T-cell (primary cell): ENCODE measurements at regions not wholly inside any gene's neighbourhood (a gene's known extent, or its start where the extent isn't known, plus 50 kb on each side); places are given as distances from the start of the nearest gene placed in this dataset.

Experiments
- ATAC-seq, 4 experiments: fragments of 200-7000 bp in 3 of 4; fragments of 150-1000 bp in 1 of 4; cut with Tn5 transposase; replicated peaks in 1 of 4; 1 replicate in 3 of 4; 2 replicates in 1 of 4; pipeline ENCODE4 v1.10.0; 2021; ENCODE audit warnings: moderate library complexity in 3 of 4, mild to moderate bottlenecking in 2 of 4, moderate number of reproducible peaks in 1 of 4
- CTCF ChIA-PET, 2 donors: fragments of 300-600 bp; sonication (Branson Sonifier 250); formaldehyde crosslinking; loops; one replicate each; lab custom pipeline; 2022; ENCODE audit warnings: antibody characterized with exemption in 2 of 2; lab: Charles Lee
- POLR2A ChIA-PET, 2 donors: fragments of 300-600 bp; sonication (Branson Sonifier 250); formaldehyde crosslinking; loops; one replicate each; lab custom pipeline; 2022; ENCODE audit warnings: antibody characterized with exemption in 2 of 2; lab: Charles Lee
- DNase-seq, 35 experiments: peaks; one replicate each; pipeline versions ENCODE4 v3.0.0 to v3.0.0-alpha.2; 2013 to 2023
- H3K27ac ChIP-seq: one replicate; pipeline ENCODE4 v1.5.1; 2013; ENCODE audit warnings: low read length
- H3K27me3 ChIP-seq, 2 experiments: replicated peaks in 1 of 2; 1 replicate in 1 of 2; 2 replicates in 1 of 2; pipeline versions ENCODE4 v1.6.1 to v1.7.0; 2013; ENCODE audit warnings: low read length in 1 of 2, mixed read lengths in 1 of 2; ENCODE audit not compliant: control insufficient read depth in 2 of 2, insufficient read depth in 2 of 2; ENCODE audit errors: extremely low read depth in 1 of 2
- H3K36me3 ChIP-seq, 2 donors: 1 replicate in 1 of 2; 2 replicates in 1 of 2; pipeline versions ENCODE4 v1.6.1 to v1.7.0; 2013; ENCODE audit warnings: low read length in 1 of 2; ENCODE audit not compliant: control insufficient read depth in 2 of 2, insufficient read depth in 1 of 2; ENCODE audit errors: extremely low read depth in 1 of 2
- H3K4me1 ChIP-seq, 2 experiments: 1 replicate in 1 of 2; 2 replicates in 1 of 2; pipeline versions ENCODE4 v1.6.1 to v1.7.0; 2013; ENCODE audit warnings: low read length in 2 of 2, mixed read lengths in 1 of 2; ENCODE audit not compliant: insufficient read depth in 2 of 2, control insufficient read depth in 1 of 2; ENCODE audit errors: extremely low read depth in 1 of 2
- H3K4me3 ChIP-seq, 2 donors: 1 replicate in 1 of 2; 2 replicates in 1 of 2; pipeline versions ENCODE4 v1.5.1 to v1.7.0; 2013; ENCODE audit warnings: mild to moderate bottlenecking in 2 of 2, low read length in 1 of 2, moderate library complexity in 1 of 2; ENCODE audit not compliant: control insufficient read depth in 1 of 2; ENCODE audit errors: extremely low read depth in 1 of 2
- H3K9me3 ChIP-seq: 2 replicates; pipeline ENCODE4 v1.7.0; 2013
- H3K27ac Mint-ChIP-seq, 2 donors: one replicate each; pipeline ENCODE4 v1.8.0; 2020 to 2021; ENCODE audit warnings: mild to moderate bottlenecking in 2 of 2, mixed read lengths in 2 of 2
- H3K27me3 Mint-ChIP-seq, 2 donors: one replicate each; pipeline ENCODE4 v1.8.0; 2021 to 2022; ENCODE audit warnings: mixed read lengths in 2 of 2
- H3K36me3 Mint-ChIP-seq: one replicate; pipeline ENCODE4 v1.8.0; 2021; ENCODE audit warnings: mixed read lengths
- H3K4me1 Mint-ChIP-seq, 3 donors: one replicate each; pipeline ENCODE4 v1.8.0; 2020 to 2022; ENCODE audit warnings: mixed read lengths in 3 of 3, mild to moderate bottlenecking in 1 of 3
- H3K4me3 Mint-ChIP-seq, 3 donors: one replicate each; pipeline ENCODE4 v1.8.0; 2020 to 2022; ENCODE audit warnings: mild to moderate bottlenecking in 3 of 3, mixed read lengths in 3 of 3, moderate library complexity in 3 of 3
- H3K9me3 Mint-ChIP-seq, 3 donors: one replicate each; pipeline ENCODE4 v1.8.0; 2020 to 2022; ENCODE audit warnings: mixed read lengths in 3 of 3
- WGBS: methylation state at CpG from one replicate; pipeline ENCODE4 v1.1.5; 2013; ENCODE audit warnings: missing lambda C conversion rate; ENCODE audit not compliant: insufficient coverage; 5-methylcytosine and 5-hydroxymethylcytosine counted together

DNA sequence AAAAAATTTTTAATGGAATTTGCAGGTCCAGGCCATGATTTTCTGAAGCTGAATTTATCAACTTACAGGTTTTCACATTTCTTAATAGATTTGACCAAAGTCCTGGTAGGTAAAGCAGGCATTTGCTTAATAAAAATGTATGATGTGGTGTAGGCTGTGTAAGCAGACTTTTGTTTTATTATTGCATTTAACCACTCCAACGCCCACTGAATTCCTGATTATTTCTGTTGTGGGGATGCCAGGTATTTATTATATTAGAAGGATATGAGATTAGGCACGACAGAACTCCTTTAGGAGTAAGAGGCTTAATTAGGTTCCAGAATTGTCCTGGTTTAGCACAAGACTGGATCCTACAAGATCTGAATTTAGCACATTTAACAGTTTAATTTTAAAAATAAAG lies 111.1 kb downstream of the ADCYAP1 start:
- no peaks in the 10 kb centered on the region for H3K9me3 ChIP-seq
- no peaks in the 10 kb centered on the region for H3K27me3 ChIP-seq
- ChIA-PET CTCF (no interaction called here), POLR2A (no interaction called here)
- Mint-ChIP-seq H3K4me1 (no peaks in the 10 kb centered on the region), H3K4me3 (no peak overlapping the region), H3K36me3 (no peaks in the 10 kb centered on the region), H3K9me3 (no peaks in the 10 kb centered on the region), H3K27ac (no peak overlapping the region), H3K27me3 (peaks cover 0 to 3% of the 10 kb centered on the region in 2 donors)
- WGBS = no CpG with 5 or more reads among the region's 2 CpGs
- no peak overlapping the region for H3K4me3 ChIP-seq
- H3K27ac ChIP-seq = no peak overlapping the region
- H3K4me1 ChIP-seq = no peaks in the 10 kb centered on the region
- H3K36me3 ChIP-seq = no peaks in the 10 kb centered on the region
- no peak for DNase-seq
- no peak for ATAC-seq

DNA sequence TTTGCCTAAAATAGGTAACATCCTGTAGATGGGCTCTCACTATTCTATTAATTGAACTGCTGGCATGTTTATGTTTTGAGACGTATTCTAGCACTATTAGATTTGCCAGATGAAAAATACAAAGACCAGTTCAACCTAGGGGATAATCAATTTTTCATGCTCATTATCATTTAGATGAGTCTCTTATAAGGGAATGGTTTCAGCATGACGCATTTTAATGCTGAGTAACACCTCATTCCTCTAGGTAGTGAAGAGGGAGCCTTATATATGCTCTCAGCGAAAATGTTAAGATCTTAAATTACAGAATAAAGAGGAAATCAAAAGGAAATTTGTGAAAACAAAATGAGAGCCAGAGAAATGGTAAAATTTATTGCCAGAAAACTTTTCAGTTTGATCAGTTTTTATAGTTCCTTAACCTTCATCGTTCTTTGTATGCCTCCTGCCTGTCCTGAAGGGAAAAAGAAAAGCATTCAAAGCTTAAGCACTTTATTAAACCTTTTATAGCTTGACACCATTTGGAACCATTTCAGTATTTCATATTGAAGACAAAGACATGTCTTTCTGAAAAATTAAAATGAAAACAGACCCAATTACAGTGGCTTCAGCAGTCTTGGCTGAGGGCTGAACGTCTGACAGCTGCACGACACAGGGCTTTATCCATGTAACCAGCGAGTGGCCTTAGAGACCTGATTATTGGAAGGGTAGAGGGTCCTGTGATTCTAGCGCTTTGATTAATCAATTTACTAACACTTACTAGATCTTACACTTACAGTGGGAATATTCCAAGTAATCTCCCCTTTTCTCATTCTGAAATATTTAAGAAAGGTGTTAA lies 112.8 kb downstream of the ADCYAP1 start:
- Histone ChIP-seq H3K4me3 (no peak overlapping the region), H3K27ac (no peak overlapping the region), H3K36me3 (no peaks in the 10 kb centered on the region), H3K4me1 (no peaks in the 10 kb centered on the region), H3K27me3 (no peaks in the 10 kb centered on the region), H3K9me3 (no peaks in the 10 kb centered on the region)
- no peak for DNase-seq
- ChIA-PET POLR2A (no interaction called here), CTCF (no interaction called here)
- H3K4me1 Mint-ChIP-seq = no peaks in the 10 kb centered on the region
- H3K9me3 Mint-ChIP-seq = no peaks in the 10 kb centered on the region
- H3K4me3 Mint-ChIP-seq = no peak overlapping the region
- peaks cover 0 to 3% of the 10 kb centered on the region in 2 donors for H3K27me3 Mint-ChIP-seq
- H3K27ac Mint-ChIP-seq = no peak overlapping the region
- no CpG with 5 or more reads among the region's 8 CpGs for WGBS
- no peak for ATAC-seq
- no peaks in the 10 kb centered on the region for H3K36me3 Mint-ChIP-seq

DNA sequence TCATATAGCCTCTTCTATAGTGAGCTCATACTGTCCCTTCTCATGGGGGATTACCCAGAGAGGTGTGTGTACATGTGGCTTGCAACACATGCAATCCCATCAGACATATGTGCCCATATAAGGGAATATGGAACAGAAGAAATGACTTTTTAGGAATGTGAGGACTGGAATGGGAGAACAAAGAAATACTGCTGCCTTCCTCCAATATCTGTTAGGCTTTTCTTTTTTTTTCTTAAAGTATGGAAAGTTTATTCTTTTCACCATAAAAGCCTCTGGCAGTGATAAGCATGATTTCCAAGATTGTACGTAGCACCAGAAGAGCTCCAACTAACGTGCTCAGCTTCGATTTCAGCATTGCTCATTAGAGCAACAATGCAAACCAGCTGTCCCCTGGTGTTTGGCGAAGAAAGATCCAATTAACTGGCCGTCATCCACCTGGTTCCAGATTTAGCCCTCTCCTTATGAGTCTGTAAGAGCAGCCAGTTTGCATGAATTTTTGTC lies 113.6 kb downstream of the ADCYAP1 start:
- DNase-seq = no peak
- WGBS = 67% methylated on average over 5 of the region's 5 CpGs
- Histone ChIP-seq H3K4me3 (no peak overlapping the region), H3K27ac (no peak overlapping the region), H3K27me3 (no peaks in the 10 kb centered on the region), H3K9me3 (no peaks in the 10 kb centered on the region), H3K4me1 (no peaks in the 10 kb centered on the region), H3K36me3 (no peaks in the 10 kb centered on the region)
- Mint-ChIP-seq H3K27ac (no peak overlapping the region), H3K27me3 (peaks cover 0 to 3% of the 10 kb centered on the region in 2 donors), H3K36me3 (no peaks in the 10 kb centered on the region), H3K9me3 (no peaks in the 10 kb centered on the region), H3K4me3 (no peak overlapping the region), H3K4me1 (no peaks in the 10 kb centered on the region)
- ChIA-PET CTCF (no interaction called here), POLR2A (no interaction called here)
- ATAC-seq = no peak

DNA sequence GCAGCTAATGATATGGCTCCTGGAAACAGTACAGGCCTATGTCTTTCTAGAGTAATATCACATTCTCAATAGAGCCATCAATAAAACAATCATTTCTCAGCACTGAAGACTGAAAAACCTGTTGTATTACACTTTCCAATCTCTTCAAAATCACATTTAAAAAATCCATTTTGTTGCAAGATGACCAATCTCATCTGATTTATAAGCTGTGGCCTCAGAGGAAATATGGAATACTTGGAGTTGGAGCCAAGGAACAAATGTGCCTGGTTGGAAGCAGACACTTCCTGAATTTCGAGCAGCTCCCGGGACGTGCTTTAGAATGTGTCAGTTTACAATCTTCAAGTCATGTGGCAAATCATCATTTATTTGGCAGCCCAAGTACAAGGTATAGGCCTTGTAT lies 114.5 kb downstream of the ADCYAP1 start:
- no peak overlapping the region for H3K4me3 Mint-ChIP-seq
- ChIA-PET CTCF (no interaction called here), POLR2A (no interaction called here)
- peaks cover 0 to 3% of the 10 kb centered on the region in 2 donors for H3K27me3 Mint-ChIP-seq
- no peaks in the 10 kb centered on the region for H3K4me1 ChIP-seq
- no peaks in the 10 kb centered on the region for H3K4me1 Mint-ChIP-seq
- DNase-seq = no peak
- WGBS = 18% methylated on average over 3 of the region's 3 CpGs
- H3K27ac Mint-ChIP-seq = no peak overlapping the region
- H3K9me3 Mint-ChIP-seq = no peaks in the 10 kb centered on the region
- H3K36me3 Mint-ChIP-seq = no peaks in the 10 kb centered on the region
- H3K27ac ChIP-seq = no peak overlapping the region
- no peak for ATAC-seq
- H3K36me3 ChIP-seq = no peaks in the 10 kb centered on the region
- no peak overlapping the region for H3K4me3 ChIP-seq
- no peaks in the 10 kb centered on the region for H3K9me3 ChIP-seq
- no peaks in the 10 kb centered on the region for H3K27me3 ChIP-seq

DNA sequence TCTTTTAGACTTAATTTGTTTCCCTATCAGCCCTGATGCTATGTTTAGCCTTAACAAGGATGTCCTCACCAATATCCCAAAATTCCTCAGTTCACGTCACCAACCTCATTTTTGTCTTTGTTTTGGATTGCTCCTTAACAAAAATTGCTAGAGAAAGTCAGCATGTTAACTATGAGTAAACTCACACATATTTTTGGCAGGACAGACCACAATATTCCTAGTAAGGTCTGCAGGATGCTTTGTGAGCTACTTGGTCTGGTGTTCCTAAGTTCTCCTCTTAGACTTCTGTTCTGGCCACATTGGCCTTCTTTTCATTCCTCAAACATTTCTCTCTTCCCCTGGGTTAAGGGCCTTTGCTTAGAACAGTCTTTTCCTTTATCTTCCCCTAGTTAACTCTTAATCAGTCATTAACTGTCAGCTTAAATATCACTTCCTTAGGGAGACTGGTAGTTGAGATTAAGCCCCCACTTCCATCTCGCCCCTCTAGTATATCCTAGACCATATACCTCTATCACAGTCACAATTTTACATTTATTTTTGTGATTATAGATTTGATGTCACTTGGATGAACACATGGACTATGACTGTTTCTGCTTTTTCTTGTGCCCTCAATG lies 116.2 kb downstream of the ADCYAP1 start:
- WGBS = no CpG with 5 or more reads among the region's 2 CpGs
- Mint-ChIP-seq H3K36me3 (no peaks in the 10 kb centered on the region), H3K4me3 (no peak overlapping the region), H3K27me3 (peaks cover 0 to 3% of the 10 kb centered on the region in 2 donors), H3K4me1 (no peaks in the 10 kb centered on the region), H3K9me3 (no peaks in the 10 kb centered on the region), H3K27ac (no peak overlapping the region)
- ATAC-seq = no peak
- Histone ChIP-seq H3K36me3 (no peaks in the 10 kb centered on the region), H3K4me1 (no peaks in the 10 kb centered on the region), H3K4me3 (no peak overlapping the region), H3K27ac (no peak overlapping the region), H3K27me3 (no peaks in the 10 kb centered on the region), H3K9me3 (no peaks in the 10 kb centered on the region)
- CTCF ChIA-PET = no interaction called here
- POLR2A ChIA-PET = no interaction called here
- DNase-seq = no peak

DNA sequence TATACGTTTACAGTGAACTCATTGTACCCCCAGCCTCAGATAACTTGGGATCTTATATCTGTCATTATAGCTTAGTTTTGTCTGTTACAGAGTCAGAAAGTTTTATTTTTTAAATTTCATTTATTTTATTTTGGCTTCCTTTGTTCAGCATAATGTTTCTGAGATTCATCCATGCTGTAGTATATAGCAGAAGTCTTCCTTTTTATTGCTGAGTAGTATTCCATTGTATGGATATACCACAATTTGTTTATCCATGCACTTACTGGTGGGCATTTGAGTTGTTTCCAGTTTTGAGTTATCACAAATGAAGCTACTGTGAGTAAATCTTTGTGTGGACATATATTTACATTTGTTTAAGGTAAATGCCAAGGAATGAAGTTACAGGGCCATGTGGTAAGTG lies 122.3 kb downstream of the ADCYAP1 start:
- Histone ChIP-seq H3K4me3 (no peak overlapping the region), H3K4me1 (no peaks in the 10 kb centered on the region), H3K27me3 (no peaks in the 10 kb centered on the region), H3K27ac (no peak overlapping the region), H3K9me3 (no peaks in the 10 kb centered on the region), H3K36me3 (no peaks in the 10 kb centered on the region)
- DNase-seq (no peak), ATAC-seq (no peak)
- Mint-ChIP-seq H3K9me3 (peaks cover 6 to 25% (median 12%) of the 10 kb centered on the region in 3 donors), H3K27me3 (no peaks in the 10 kb centered on the region), H3K36me3 (no peaks in the 10 kb centered on the region), H3K27ac (no peak overlapping the region), H3K4me3 (no peak overlapping the region), H3K4me1 (no peaks in the 10 kb centered on the region)
- no CpG with 5 or more reads among the region's 1 CpG for WGBS
- ChIA-PET CTCF (no interaction called here), POLR2A (no interaction called here)
